ENCODE measurements at regions not wholly inside any gene's neighbourhood (a gene's known extent, or its start where the extent isn't known, plus 50 kb on each side); places are given as distances from the start of the nearest gene placed in this dataset.

- Mint-ChIP-seq H3K27me3 (ENCODE audit: low read depth) (no peaks in the 10 kb centered on the region; the same call in 1 of the 2 replicates), H3K4me3 (no peak overlapping the region), H3K4me1 (peaks cover 29% of the 10 kb centered on the region), H3K9me3 (peaks cover 29% of the 10 kb centered on the region), H3K36me3 (peaks cover 13% of the 10 kb centered on the region), H3K27ac (no peak overlapping the region)
- TF ChIP-seq CBFB (CRISPR knock-in tag; IDR thresholded peaks at IDR 0.05; ENCODE audit: low read depth) (no peak), ZNF423 (CRISPR knock-in tag; IDR thresholded peaks at IDR 0.05) (no peak), FOXK1 (CRISPR knock-in tag; IDR thresholded peaks at IDR 0.05) (no peak), MAX (CRISPR knock-in tag; IDR thresholded peaks at IDR 0.05) (no peak), USF1 (CRISPR knock-in tag; IDR thresholded peaks at IDR 0.05) (peak; percentile 34; the same call in 1 of the 2 replicates), ETV6 (CRISPR knock-in tag; IDR thresholded peaks at IDR 0.05) (no peak)
- TF ChIP-seq, protein P1, sequence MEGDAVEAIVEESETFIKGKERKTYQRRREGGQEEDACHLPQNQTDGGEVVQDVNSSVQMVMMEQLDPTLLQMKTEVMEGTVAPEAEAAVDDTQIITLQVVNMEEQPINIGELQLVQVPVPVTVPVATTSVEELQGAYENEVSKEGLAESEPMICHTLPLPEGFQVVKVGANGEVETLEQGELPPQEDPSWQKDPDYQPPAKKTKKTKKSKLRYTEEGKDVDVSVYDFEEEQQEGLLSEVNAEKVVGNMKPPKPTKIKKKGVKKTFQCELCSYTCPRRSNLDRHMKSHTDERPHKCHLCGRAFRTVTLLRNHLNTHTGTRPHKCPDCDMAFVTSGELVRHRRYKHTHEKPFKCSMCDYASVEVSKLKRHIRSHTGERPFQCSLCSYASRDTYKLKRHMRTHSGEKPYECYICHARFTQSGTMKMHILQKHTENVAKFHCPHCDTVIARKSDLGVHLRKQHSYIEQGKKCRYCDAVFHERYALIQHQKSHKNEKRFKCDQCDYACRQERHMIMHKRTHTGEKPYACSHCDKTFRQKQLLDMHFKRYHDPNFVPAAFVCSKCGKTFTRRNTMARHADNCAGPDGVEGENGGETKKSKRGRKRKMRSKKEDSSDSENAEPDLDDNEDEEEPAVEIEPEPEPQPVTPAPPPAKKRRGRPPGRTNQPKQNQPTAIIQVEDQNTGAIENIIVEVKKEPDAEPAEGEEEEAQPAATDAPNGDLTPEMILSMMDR (IDR thresholded peaks at IDR 0.05): no peak
- TF ChIP-seq, protein P2, sequence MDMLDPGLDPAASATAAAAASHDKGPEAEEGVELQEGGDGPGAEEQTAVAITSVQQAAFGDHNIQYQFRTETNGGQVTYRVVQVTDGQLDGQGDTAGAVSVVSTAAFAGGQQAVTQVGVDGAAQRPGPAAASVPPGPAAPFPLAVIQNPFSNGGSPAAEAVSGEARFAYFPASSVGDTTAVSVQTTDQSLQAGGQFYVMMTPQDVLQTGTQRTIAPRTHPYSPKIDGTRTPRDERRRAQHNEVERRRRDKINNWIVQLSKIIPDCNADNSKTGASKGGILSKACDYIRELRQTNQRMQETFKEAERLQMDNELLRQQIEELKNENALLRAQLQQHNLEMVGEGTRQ (CRISPR knock-in tag; IDR thresholded peaks at IDR 0.05): peak; percentile 65
- TF ChIP-seq, protein P3, sequence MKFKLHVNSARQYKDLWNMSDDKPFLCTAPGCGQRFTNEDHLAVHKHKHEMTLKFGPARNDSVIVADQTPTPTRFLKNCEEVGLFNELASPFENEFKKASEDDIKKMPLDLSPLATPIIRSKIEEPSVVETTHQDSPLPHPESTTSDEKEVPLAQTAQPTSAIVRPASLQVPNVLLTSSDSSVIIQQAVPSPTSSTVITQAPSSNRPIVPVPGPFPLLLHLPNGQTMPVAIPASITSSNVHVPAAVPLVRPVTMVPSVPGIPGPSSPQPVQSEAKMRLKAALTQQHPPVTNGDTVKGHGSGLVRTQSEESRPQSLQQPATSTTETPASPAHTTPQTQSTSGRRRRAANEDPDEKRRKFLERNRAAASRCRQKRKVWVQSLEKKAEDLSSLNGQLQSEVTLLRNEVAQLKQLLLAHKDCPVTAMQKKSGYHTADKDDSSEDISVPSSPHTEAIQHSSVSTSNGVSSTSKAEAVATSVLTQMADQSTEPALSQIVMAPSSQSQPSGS (CRISPR knock-in tag; IDR thresholded peaks at IDR 0.05; ENCODE audit: borderline replicate concordance, low read depth): no peak
- TF ChIP-seq, protein P4, sequence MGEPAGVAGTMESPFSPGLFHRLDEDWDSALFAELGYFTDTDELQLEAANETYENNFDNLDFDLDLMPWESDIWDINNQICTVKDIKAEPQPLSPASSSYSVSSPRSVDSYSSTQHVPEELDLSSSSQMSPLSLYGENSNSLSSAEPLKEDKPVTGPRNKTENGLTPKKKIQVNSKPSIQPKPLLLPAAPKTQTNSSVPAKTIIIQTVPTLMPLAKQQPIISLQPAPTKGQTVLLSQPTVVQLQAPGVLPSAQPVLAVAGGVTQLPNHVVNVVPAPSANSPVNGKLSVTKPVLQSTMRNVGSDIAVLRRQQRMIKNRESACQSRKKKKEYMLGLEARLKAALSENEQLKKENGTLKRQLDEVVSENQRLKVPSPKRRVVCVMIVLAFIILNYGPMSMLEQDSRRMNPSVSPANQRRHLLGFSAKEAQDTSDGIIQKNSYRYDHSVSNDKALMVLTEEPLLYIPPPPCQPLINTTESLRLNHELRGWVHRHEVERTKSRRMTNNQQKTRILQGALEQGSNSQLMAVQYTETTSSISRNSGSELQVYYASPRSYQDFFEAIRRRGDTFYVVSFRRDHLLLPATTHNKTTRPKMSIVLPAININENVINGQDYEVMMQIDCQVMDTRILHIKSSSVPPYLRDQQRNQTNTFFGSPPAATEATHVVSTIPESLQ (CRISPR knock-in tag; IDR thresholded peaks at IDR 0.05): no peak
- ATAC-seq (no peak), DNase-seq (ENCODE audit: low spot score) (no peak)
- ChIA-PET CTCF (no interaction called here), POLR2A (no interaction called here)
These were observed 174.6 kb downstream of the PCTP start for GRCh38 chr17:55925440-55925839.

DNA sequence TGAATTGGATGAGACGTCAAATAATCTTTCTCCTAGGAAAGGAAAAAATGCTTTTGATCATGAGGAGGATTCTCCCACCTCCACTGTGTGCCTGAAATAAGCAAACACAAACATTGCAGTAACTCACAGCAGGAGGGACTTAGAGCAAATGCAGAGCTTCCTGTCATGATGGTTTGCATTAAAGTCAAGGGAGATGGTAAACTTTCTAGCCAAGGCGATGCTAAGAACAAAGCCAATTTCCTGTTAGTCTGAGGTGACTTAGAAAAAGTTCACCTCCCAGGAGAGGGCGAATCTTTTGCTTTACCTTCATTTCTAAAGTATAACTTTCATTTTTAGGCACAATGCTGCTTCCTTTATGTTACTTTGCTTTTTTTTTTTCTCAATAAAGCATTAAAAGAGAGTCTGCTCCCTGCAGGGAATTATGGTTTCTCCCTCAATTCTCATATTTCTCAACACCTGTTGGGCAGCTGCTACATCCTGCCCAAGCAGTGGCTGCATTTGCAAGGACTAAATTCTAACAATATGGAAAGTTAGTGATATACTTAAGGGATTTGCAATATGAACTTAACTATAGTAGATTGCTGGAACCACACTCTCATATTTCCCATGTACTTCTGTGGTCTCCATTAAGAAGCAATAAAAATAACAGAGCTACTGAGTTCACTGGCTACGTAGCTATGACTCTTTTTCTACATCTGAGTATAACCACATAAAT lies 175.6 kb downstream of the PCTP start:
- H3K9me3 Mint-ChIP-seq: peaks cover 33% of the 10 kb centered on the region
- peak overlapping the region; percentile 89 for H3K27ac Mint-ChIP-seq
- peaks cover 29% of the 10 kb centered on the region for H3K4me1 Mint-ChIP-seq
- TF ChIP-seq, protein P5, sequence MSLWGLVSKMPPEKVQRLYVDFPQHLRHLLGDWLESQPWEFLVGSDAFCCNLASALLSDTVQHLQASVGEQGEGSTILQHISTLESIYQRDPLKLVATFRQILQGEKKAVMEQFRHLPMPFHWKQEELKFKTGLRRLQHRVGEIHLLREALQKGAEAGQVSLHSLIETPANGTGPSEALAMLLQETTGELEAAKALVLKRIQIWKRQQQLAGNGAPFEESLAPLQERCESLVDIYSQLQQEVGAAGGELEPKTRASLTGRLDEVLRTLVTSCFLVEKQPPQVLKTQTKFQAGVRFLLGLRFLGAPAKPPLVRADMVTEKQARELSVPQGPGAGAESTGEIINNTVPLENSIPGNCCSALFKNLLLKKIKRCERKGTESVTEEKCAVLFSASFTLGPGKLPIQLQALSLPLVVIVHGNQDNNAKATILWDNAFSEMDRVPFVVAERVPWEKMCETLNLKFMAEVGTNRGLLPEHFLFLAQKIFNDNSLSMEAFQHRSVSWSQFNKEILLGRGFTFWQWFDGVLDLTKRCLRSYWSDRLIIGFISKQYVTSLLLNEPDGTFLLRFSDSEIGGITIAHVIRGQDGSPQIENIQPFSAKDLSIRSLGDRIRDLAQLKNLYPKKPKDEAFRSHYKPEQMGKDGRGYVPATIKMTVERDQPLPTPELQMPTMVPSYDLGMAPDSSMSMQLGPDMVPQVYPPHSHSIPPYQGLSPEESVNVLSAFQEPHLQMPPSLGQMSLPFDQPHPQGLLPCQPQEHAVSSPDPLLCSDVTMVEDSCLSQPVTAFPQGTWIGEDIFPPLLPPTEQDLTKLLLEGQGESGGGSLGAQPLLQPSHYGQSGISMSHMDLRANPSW (CRISPR knock-in tag; conservative IDR thresholded peaks at IDR 0.05; ENCODE audit: low read depth): no peak
- TF ChIP-seq TEAD1 (CRISPR knock-in tag; IDR thresholded peaks at IDR 0.05) (peak; percentile 46; the same call in 1 of the 2 replicates), SP1 (CRISPR knock-in tag; conservative IDR thresholded peaks at IDR 0.05) (0 out of 2 replicates have a peak, but pooled peaks have one; percentile 29), FOXJ3 (CRISPR knock-in tag; IDR thresholded peaks at IDR 0.05; ENCODE audit: borderline replicate concordance) (no peak)
- ChIA-PET POLR2A (no interaction called here), CTCF (no interaction called here)
- H3K36me3 Mint-ChIP-seq: peaks cover 13% of the 10 kb centered on the region
- no peak for DNase-seq (ENCODE audit: low spot score)
- ATAC-seq: peak; percentile 84
- H3K4me3 Mint-ChIP-seq: peak overlapping the region; percentile 40
- H3K27me3 Mint-ChIP-seq (ENCODE audit: low read depth): no peaks in the 10 kb centered on the region; the same call in 1 of the 2 replicates
